Central memory CD8-positive, alpha-beta T cell (primary cell): ENCODE measurements at regions not wholly inside any gene's neighbourhood (a gene's known extent, or its start where the extent isn't known, plus 50 kb on each side); places are given as distances from the start of the nearest gene placed in this dataset.

Experiments used
- ATAC-seq: fragments of 150-1000 bp; cut with Tn5 transposase; replicated peaks from 2 replicates; pipeline ENCODE4 v1.10.0; 2022; ENCODE audit warnings: mild to moderate bottlenecking, moderate FRiP score, moderate number of reproducible peaks; ENCODE audit not compliant: poor library complexity, severe bottlenecking; ENCODE audit errors: extremely low read depth
- DNase-seq, 2 donors: peaks; one replicate each; pipeline ENCODE4 v3.0.0; 2021; ENCODE audit warnings: low spot score in 2 of 2
- H3K27ac Mint-ChIP-seq: one replicate; pipeline ENCODE4 v1.8.0; 2022; ENCODE audit warnings: low read depth, mild to moderate bottlenecking, moderate library complexity, mixed read lengths
- H3K27me3 Mint-ChIP-seq: one replicate; pipeline ENCODE4 v1.8.0; 2022; ENCODE audit warnings: mixed read lengths
- H3K36me3 Mint-ChIP-seq: one replicate; pipeline ENCODE4 v1.8.0; 2022; ENCODE audit warnings: mild to moderate bottlenecking, moderate library complexity, mixed read lengths; ENCODE audit not compliant: insufficient read depth
- H3K4me1 Mint-ChIP-seq: one replicate; pipeline ENCODE4 v1.8.0; 2022; ENCODE audit warnings: mixed read lengths
- H3K4me3 Mint-ChIP-seq: one replicate; pipeline ENCODE4 v1.8.0; 2022; ENCODE audit warnings: mild to moderate bottlenecking, moderate library complexity, mixed read lengths
- H3K9me3 Mint-ChIP-seq: one replicate; pipeline ENCODE4 v1.8.0; 2022; ENCODE audit warnings: mixed read lengths

GRCh38 chr15:95470997-95471689 lies 859.4 kb upstream of the NR2F2 start:
- DNase-seq = no peak

GRCh38 chr15:95471690-95472086 lies 858.8 kb upstream of the NR2F2 start:
- Mint-ChIP-seq H3K4me1 (no peaks in the 10 kb centered on the region), H3K36me3 (no peaks in the 10 kb centered on the region), H3K27me3 (no peaks in the 10 kb centered on the region), H3K27ac (no peak overlapping the region), H3K4me3 (no peak overlapping the region), H3K9me3 (no peaks in the 10 kb centered on the region)
- DNase-seq (no peak), ATAC-seq (no peak)

More at GRCh38 chr15:95470997-95471689, 859.4 kb upstream of the NR2F2 start:
- no peak for ATAC-seq
- Mint-ChIP-seq H3K4me1 (no peaks in the 10 kb centered on the region), H3K9me3 (no peaks in the 10 kb centered on the region), H3K4me3 (no peak overlapping the region), H3K27me3 (no peaks in the 10 kb centered on the region), H3K36me3 (no peaks in the 10 kb centered on the region), H3K27ac (no peak overlapping the region)

- H3K4me3 Mint-ChIP-seq = no peak overlapping the region
- H3K27ac Mint-ChIP-seq = no peak overlapping the region
- H3K4me1 Mint-ChIP-seq = no peaks in the 10 kb centered on the region
- DNase-seq (no peak), ATAC-seq (no peak)
- H3K9me3 Mint-ChIP-seq = no peaks in the 10 kb centered on the region
- H3K27me3 Mint-ChIP-seq = peaks cover 12% of the 10 kb centered on the region
- no peaks in the 10 kb centered on the region for H3K36me3 Mint-ChIP-seq
These were observed 855.4 kb upstream of the NR2F2 start for GRCh38 chr15:95475067-95475466.

GRCh38 chr15:95479308-95479707 lies 851.2 kb upstream of the NR2F2 start:
- H3K4me3 Mint-ChIP-seq = no peak overlapping the region
- no peak overlapping the region for H3K27ac Mint-ChIP-seq
- ATAC-seq (no peak), DNase-seq (no peak)
- no peaks in the 10 kb centered on the region for H3K4me1 Mint-ChIP-seq
- peaks cover 3% of the 10 kb centered on the region for H3K9me3 Mint-ChIP-seq
- H3K36me3 Mint-ChIP-seq = no peaks in the 10 kb centered on the region
- H3K27me3 Mint-ChIP-seq = peaks cover 12% of the 10 kb centered on the region

- no peak overlapping the region for H3K4me3 Mint-ChIP-seq
- H3K9me3 Mint-ChIP-seq = peaks cover 14% of the 10 kb centered on the region
These were observed 845.1 kb upstream of the NR2F2 start for GRCh38 chr15:95485367-95485766.

GRCh38 chr15:95486224-95486623 lies 844.3 kb upstream of the NR2F2 start:
- H3K4me1 Mint-ChIP-seq = no peaks in the 10 kb centered on the region

More at GRCh38 chr15:95485367-95485766, 845.1 kb upstream of the NR2F2 start:
- Mint-ChIP-seq H3K4me1 (no peaks in the 10 kb centered on the region), H3K27me3 (no peaks in the 10 kb centered on the region), H3K36me3 (no peaks in the 10 kb centered on the region), H3K27ac (no peak overlapping the region)
- DNase-seq (no peak), ATAC-seq (no peak)

GRCh38 chr15:95489103-95489502 lies 841.4 kb upstream of the NR2F2 start:
- Mint-ChIP-seq H3K4me3 (no peak overlapping the region), H3K36me3 (no peaks in the 10 kb centered on the region), H3K27me3 (peaks cover 9% of the 10 kb centered on the region), H3K4me1 (no peaks in the 10 kb centered on the region), H3K9me3 (peaks cover 13% of the 10 kb centered on the region), H3K27ac (no peak overlapping the region)
- ATAC-seq = no peak
- no peak for DNase-seq

More at GRCh38 chr15:95486224-95486623, 844.3 kb upstream of the NR2F2 start:
- DNase-seq (no peak), ATAC-seq (no peak)
- no peak overlapping the region for H3K27ac Mint-ChIP-seq
- H3K9me3 Mint-ChIP-seq = peaks cover 14% of the 10 kb centered on the region
- H3K36me3 Mint-ChIP-seq = no peaks in the 10 kb centered on the region
- no peaks in the 10 kb centered on the region for H3K27me3 Mint-ChIP-seq
- no peak overlapping the region for H3K4me3 Mint-ChIP-seq

- no peak for DNase-seq
- H3K27me3 Mint-ChIP-seq = peaks cover 29% of the 10 kb centered on the region
- H3K4me1 Mint-ChIP-seq = no peaks in the 10 kb centered on the region
- H3K27ac Mint-ChIP-seq = no peak overlapping the region
- no peak overlapping the region for H3K4me3 Mint-ChIP-seq
- ATAC-seq = no peak
- H3K9me3 Mint-ChIP-seq = no peaks in the 10 kb centered on the region
- H3K36me3 Mint-ChIP-seq = no peaks in the 10 kb centered on the region
These were observed 838.0 kb upstream of the NR2F2 start for GRCh38 chr15:95492388-95493070.

- ATAC-seq = no peak
- DNase-seq = no peak
- Mint-ChIP-seq H3K27ac (no peak overlapping the region), H3K27me3 (peaks cover 29% of the 10 kb centered on the region), H3K4me1 (no peaks in the 10 kb centered on the region), H3K9me3 (no peaks in the 10 kb centered on the region), H3K36me3 (no peaks in the 10 kb centered on the region), H3K4me3 (no peak overlapping the region)
These were observed 835.4 kb upstream of the NR2F2 start for GRCh38 chr15:95494971-95495541.

GRCh38 chr15:95497634-95498033 lies 832.9 kb upstream of the NR2F2 start:
- no peak overlapping the region for H3K4me3 Mint-ChIP-seq
- H3K27ac Mint-ChIP-seq = no peak overlapping the region
- ATAC-seq (no peak), DNase-seq (no peak)
- H3K27me3 Mint-ChIP-seq = peaks cover 29% of the 10 kb centered on the region
- no peaks in the 10 kb centered on the region for H3K9me3 Mint-ChIP-seq
- H3K4me1 Mint-ChIP-seq = no peaks in the 10 kb centered on the region
- no peaks in the 10 kb centered on the region for H3K36me3 Mint-ChIP-seq

GRCh38 chr15:95498961-95499360 lies 831.5 kb upstream of the NR2F2 start:
- ATAC-seq = no peak
- Mint-ChIP-seq H3K9me3 (no peaks in the 10 kb centered on the region), H3K4me1 (no peaks in the 10 kb centered on the region), H3K27ac (no peak overlapping the region), H3K4me3 (no peak overlapping the region), H3K36me3 (no peaks in the 10 kb centered on the region), H3K27me3 (peaks cover 20% of the 10 kb centered on the region)
- no peak for DNase-seq

- ATAC-seq (no peak), DNase-seq (no peak)
- H3K36me3 Mint-ChIP-seq = no peaks in the 10 kb centered on the region
- H3K9me3 Mint-ChIP-seq = no peaks in the 10 kb centered on the region
- no peak overlapping the region for H3K27ac Mint-ChIP-seq
- H3K4me3 Mint-ChIP-seq = no peak overlapping the region
- H3K4me1 Mint-ChIP-seq = no peaks in the 10 kb centered on the region
- H3K27me3 Mint-ChIP-seq = peaks cover 20% of the 10 kb centered on the region
These were observed 831.1 kb upstream of the NR2F2 start for GRCh38 chr15:95499397-95499796.

GRCh38 chr15:95501865-95502264 lies 828.6 kb upstream of the NR2F2 start:
- DNase-seq = no peak

More at GRCh38 chr15:95501865-95502264, 828.6 kb upstream of the NR2F2 start:
- H3K27me3 Mint-ChIP-seq = no peaks in the 10 kb centered on the region
- H3K9me3 Mint-ChIP-seq = no peaks in the 10 kb centered on the region
- no peak overlapping the region for H3K4me3 Mint-ChIP-seq
- no peak for ATAC-seq
- no peaks in the 10 kb centered on the region for H3K36me3 Mint-ChIP-seq
- no peaks in the 10 kb centered on the region for H3K4me1 Mint-ChIP-seq
- no peak overlapping the region for H3K27ac Mint-ChIP-seq
